Nephron progenitor cell (in vitro differentiated cells): ENCODE measurements at regions not wholly inside any gene's neighbourhood (a gene's known extent, or its start where the extent isn't known, plus 50 kb on each side); places are given as distances from the start of the nearest gene placed in this dataset.

Source experiments
- DNase-seq: peaks from one replicate; pipeline ENCODE4 v3.0.0; 2021
- H3K27ac Mint-ChIP-seq: 2 replicates; pipeline ENCODE4 v1.8.0; 2021; ENCODE audit warnings: mild to moderate bottlenecking, moderate library complexity, mixed read lengths
- H3K27me3 Mint-ChIP-seq: 2 replicates; pipeline ENCODE4 v1.8.0; 2021; ENCODE audit warnings: mild to moderate bottlenecking, low read depth, mixed read lengths; ENCODE audit not compliant: poor library complexity
- H3K36me3 Mint-ChIP-seq: 2 replicates; pipeline ENCODE4 v1.8.0; 2021; ENCODE audit warnings: low read depth, mixed read lengths
- H3K4me1 Mint-ChIP-seq: 2 replicates; pipeline ENCODE4 v1.8.0; 2021; ENCODE audit warnings: mixed read lengths
- H3K4me3 Mint-ChIP-seq: 2 replicates; pipeline ENCODE4 v1.8.0; 2021; ENCODE audit warnings: mild to moderate bottlenecking, moderate library complexity, mixed read lengths
- H3K9me3 Mint-ChIP-seq: 2 replicates; pipeline ENCODE4 v1.8.0; 2021; ENCODE audit warnings: mild to moderate bottlenecking, moderate library complexity, mixed read lengths
- CTCF ChIP-seq: fragments of 200-600 bp; sonication (generic); IDR thresholded peaks from 2 replicates; pipeline ENCODE4 v1.5.0; 2021; ENCODE audit warnings: antibody characterized with exemption

GRCh38 chr2:117738991-117739839 lies 75.3 kb upstream of the DDX18 start:
- TF ChIP-seq CTCF: no peak
- Mint-ChIP-seq H3K36me3 (no peaks in the 10 kb centered on the region), H3K9me3 (no peaks in the 10 kb centered on the region), H3K27me3 (peaks cover 5% of the 10 kb centered on the region), H3K4me1 (no peaks in the 10 kb centered on the region), H3K27ac (no peak overlapping the region), H3K4me3 (no peak overlapping the region)
- no peak for DNase-seq

- H3K4me1 Mint-ChIP-seq: peaks cover 4% of the 10 kb centered on the region
- H3K36me3 Mint-ChIP-seq: no peaks in the 10 kb centered on the region
- DNase-seq: no peak
- no peak overlapping the region for H3K4me3 Mint-ChIP-seq
- H3K27ac Mint-ChIP-seq: no peak overlapping the region
- peaks cover 3% of the 10 kb centered on the region for H3K9me3 Mint-ChIP-seq
- peaks cover 3% of the 10 kb centered on the region for H3K27me3 Mint-ChIP-seq
- no peak for TF ChIP-seq CTCF
Measured at GRCh38 chr2:117745537-117745936, 69.0 kb upstream of the DDX18 start.

GRCh38 chr2:117755768-117756167 lies 58.7 kb upstream of the DDX18 start:
- DNase-seq: no peak
- Mint-ChIP-seq H3K36me3 (no peaks in the 10 kb centered on the region), H3K4me1 (no peaks in the 10 kb centered on the region), H3K9me3 (peaks cover 21% of the 10 kb centered on the region), H3K27ac (no peak overlapping the region), H3K4me3 (no peak overlapping the region), H3K27me3 (no peaks in the 10 kb centered on the region)
- TF ChIP-seq CTCF: no peak

- Mint-ChIP-seq H3K9me3 (peaks cover 3% of the 10 kb centered on the region), H3K36me3 (no peaks in the 10 kb centered on the region), H3K4me3 (no peak overlapping the region), H3K27ac (no peak overlapping the region), H3K27me3 (no peaks in the 10 kb centered on the region), H3K4me1 (peaks cover 5% of the 10 kb centered on the region)
- no peak for TF ChIP-seq CTCF
- no peak for DNase-seq
Measured at GRCh38 chr2:117760916-117761315, 53.6 kb upstream of the DDX18 start.

- Mint-ChIP-seq H3K4me1 (peaks cover 5% of the 10 kb centered on the region), H3K27me3 (no peaks in the 10 kb centered on the region), H3K36me3 (no peaks in the 10 kb centered on the region), H3K9me3 (peaks cover 7% of the 10 kb centered on the region), H3K4me3 (no peak overlapping the region), H3K27ac (no peak overlapping the region)
- no peak for TF ChIP-seq CTCF
- no peak for DNase-seq
Measured at GRCh38 chr2:117762454-117762853, 52.0 kb upstream of the DDX18 start.

GRCh38 chr2:117763804-117764203 lies 50.7 kb upstream of the DDX18 start:
- H3K36me3 Mint-ChIP-seq: peaks cover 5% of the 10 kb centered on the region
- no peak overlapping the region for H3K27ac Mint-ChIP-seq
- H3K9me3 Mint-ChIP-seq: peaks cover 16% of the 10 kb centered on the region
- H3K4me1 Mint-ChIP-seq: peaks cover 5% of the 10 kb centered on the region
- H3K27me3 Mint-ChIP-seq: no peaks in the 10 kb centered on the region
- H3K4me3 Mint-ChIP-seq: no peak overlapping the region
- no peak for TF ChIP-seq CTCF
- DNase-seq: no peak
